Lung (tissue), 11 donors: ENCODE measurements at regions not wholly inside any gene's neighbourhood (a gene's known extent, or its start where the extent isn't known, plus 50 kb on each side); places are given as distances from the start of the nearest gene placed in this dataset.
"Not testable (repeated sequence)": the region's sequence is repeated elsewhere in the genome, so short reads cannot be mapped to it uniquely, and the experiment has no call there.

Experiments used
- ATAC-seq: fragments of 200-7000 bp; cut with Tn5 transposase; one replicate; pipeline ENCODE4 v1.9.1; 2020; ENCODE audit warnings: moderate number of reproducible peaks; ENCODE audit not compliant: insufficient read depth, low FRiP score
- DNase-seq, 3 donors: peaks; one replicate each; pipeline ENCODE4 v3.0.0-alpha.2; 2013 to 2017
- H3K27ac ChIP-seq, 2 donors: one replicate each; pipeline ENCODE4 v1.5.1; 2013; ENCODE audit warnings: mild to moderate bottlenecking in 2 of 2, moderate library complexity in 2 of 2, control low read depth in 1 of 2, inconsistent platforms in 1 of 2, low read depth in 1 of 2, low read length in 1 of 2
- H3K27me3 ChIP-seq, 3 donors: one replicate each; pipeline ENCODE4 v1.5.1; 2013; ENCODE audit warnings: low read length in 2 of 3; ENCODE audit not compliant: control insufficient read depth in 3 of 3, insufficient read depth in 3 of 3
- H3K36me3 ChIP-seq, 4 donors: one replicate each; pipeline ENCODE4 v1.5.1; 2013; ENCODE audit warnings: low read length in 4 of 4, mild to moderate bottlenecking in 1 of 4, moderate library complexity in 1 of 4; ENCODE audit not compliant: control insufficient read depth in 4 of 4, insufficient read depth in 4 of 4
- H3K4me1 ChIP-seq, 5 donors: one replicate each; pipeline ENCODE4 v1.5.1; 2013; ENCODE audit warnings: low read length in 5 of 5, mild to moderate bottlenecking in 2 of 5, moderate library complexity in 1 of 5; ENCODE audit not compliant: control insufficient read depth in 5 of 5, insufficient read depth in 5 of 5
- H3K4me3 ChIP-seq: one replicate; pipeline ENCODE4 v1.5.1; 2013; ENCODE audit warnings: mild to moderate bottlenecking, control low read depth, moderate library complexity
- H3K9ac ChIP-seq, 2 donors: one replicate each; pipeline ENCODE4 v1.5.1; 2013; ENCODE audit warnings: low read length in 2 of 2, control low read depth in 1 of 2; ENCODE audit not compliant: insufficient read depth in 1 of 2
- H3K9me3 ChIP-seq, 4 donors: one replicate each; pipeline ENCODE4 v1.5.1; 2013; ENCODE audit warnings: low read length in 3 of 4, mild to moderate bottlenecking in 1 of 4, moderate library complexity in 1 of 4; ENCODE audit not compliant: control insufficient read depth in 4 of 4, insufficient read depth in 3 of 4
- WGBS, 2 donors: extraction: QIAGEN DNeasy Blood & Tissue Kit; methylation state at CpG; one replicate each; pipeline ENCODE4 v1.1.7; 2013; 5-methylcytosine and 5-hydroxymethylcytosine counted together
- TF ChIP-seq, protein P1 (sequence below): IDR thresholded peaks from 2 replicates; pipeline ENCODE4 v1.5.1; 2012; ENCODE audit warnings: mild to moderate bottlenecking; ENCODE audit errors: control extremely low read depth, extremely low read depth
- donor health status: control.
- donor health status: control.
- donor health status: Bipolar disorder and iron deficiency.
- donor health status: healthy.
- donor health status: DM: yes; HTN: yes; CAD: no.

DNA sequence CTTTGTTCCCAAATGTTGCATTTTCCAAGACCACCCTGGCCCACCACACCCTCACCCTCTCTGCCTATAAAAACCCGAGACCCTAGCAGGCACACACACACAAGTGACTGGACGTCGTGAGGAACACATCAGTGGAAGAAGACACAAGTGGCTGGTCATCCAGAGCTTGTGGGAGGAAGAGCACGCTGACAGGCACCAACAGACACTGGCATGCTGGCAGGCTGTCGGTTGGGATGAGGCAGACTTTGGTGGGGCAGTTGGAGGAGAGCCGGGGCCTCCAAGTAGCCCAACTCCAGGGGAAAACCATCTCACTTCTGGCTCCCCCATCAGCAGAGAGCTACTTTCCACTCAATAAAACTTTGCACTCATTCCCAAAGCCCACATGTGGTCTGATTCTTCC lies 225.5 kb upstream of the ZEB2 start:
- Histone ChIP-seq H3K4me1 (peaks cover 0 to 2% (median 0%) of the 10 kb centered on the region in 5 donors), H3K36me3 (no peaks in the 10 kb centered on the region), H3K27ac (no peak overlapping the region), H3K4me3 (no peak overlapping the region), H3K9ac (no peak overlapping the region), H3K27me3 (no peaks in the 10 kb centered on the region), H3K9me3 (peaks cover 0 to 11% (median 8%) of the 10 kb centered on the region in 4 donors)
- ATAC-seq (no peak), DNase-seq (no peak)
- TF ChIP-seq, protein P1, sequence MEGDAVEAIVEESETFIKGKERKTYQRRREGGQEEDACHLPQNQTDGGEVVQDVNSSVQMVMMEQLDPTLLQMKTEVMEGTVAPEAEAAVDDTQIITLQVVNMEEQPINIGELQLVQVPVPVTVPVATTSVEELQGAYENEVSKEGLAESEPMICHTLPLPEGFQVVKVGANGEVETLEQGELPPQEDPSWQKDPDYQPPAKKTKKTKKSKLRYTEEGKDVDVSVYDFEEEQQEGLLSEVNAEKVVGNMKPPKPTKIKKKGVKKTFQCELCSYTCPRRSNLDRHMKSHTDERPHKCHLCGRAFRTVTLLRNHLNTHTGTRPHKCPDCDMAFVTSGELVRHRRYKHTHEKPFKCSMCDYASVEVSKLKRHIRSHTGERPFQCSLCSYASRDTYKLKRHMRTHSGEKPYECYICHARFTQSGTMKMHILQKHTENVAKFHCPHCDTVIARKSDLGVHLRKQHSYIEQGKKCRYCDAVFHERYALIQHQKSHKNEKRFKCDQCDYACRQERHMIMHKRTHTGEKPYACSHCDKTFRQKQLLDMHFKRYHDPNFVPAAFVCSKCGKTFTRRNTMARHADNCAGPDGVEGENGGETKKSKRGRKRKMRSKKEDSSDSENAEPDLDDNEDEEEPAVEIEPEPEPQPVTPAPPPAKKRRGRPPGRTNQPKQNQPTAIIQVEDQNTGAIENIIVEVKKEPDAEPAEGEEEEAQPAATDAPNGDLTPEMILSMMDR: no peak
- WGBS, 2 donors: 95 to 96% methylated on average over 6 of the region's 6 CpGs

DNA sequence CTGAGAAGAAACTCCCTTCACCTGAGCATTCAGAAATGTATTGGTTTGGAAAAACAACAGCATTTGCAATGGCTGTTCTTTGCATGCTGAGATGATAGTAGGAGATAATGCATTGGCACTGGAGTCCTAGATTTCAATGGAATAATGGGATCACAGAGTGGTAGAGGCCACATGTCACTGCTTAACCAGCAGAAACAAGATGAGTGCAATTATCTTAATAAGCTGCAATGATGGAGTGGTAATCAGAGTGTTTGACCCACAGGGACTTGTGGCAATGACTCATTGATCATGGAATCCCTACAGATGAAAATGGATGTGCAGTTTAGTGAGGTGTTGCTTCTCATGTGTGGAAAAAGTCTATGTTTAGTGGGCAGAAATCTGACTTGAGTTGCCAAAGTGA lies 218.8 kb upstream of the ZEB2 start:
- TF ChIP-seq, protein P1: no peak
- no peaks in the 10 kb centered on the region for H3K4me1 ChIP-seq
- DNase-seq: no peak
- no peak overlapping the region for H3K4me3 ChIP-seq
- peaks cover 0 to 3% (median 2%) of the 10 kb centered on the region in 4 donors for H3K9me3 ChIP-seq
- H3K27ac ChIP-seq: no peak overlapping the region
- no peaks in the 10 kb centered on the region for H3K36me3 ChIP-seq
- no peaks in the 10 kb centered on the region for H3K27me3 ChIP-seq
- no peak overlapping the region for H3K9ac ChIP-seq
- no peak for ATAC-seq

DNA sequence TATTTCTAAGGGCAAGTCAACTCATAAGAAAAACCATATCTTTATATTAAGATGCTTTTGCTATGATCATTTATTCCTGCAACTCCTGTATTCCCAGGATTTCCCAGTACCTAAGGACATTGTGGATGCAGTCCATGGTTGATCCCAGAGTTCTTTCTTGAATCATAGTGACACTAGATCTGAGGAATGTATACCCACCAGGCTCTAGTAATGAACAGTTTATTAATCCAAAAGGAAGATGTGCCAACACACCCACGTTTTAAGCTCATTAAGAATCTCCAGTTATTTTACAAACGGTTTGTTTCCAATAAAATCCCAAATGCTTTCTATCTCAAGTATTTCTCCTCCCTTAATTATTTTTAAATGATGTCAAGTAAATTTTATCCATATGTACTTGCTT lies 210.8 kb upstream of the ZEB2 start:
- Histone ChIP-seq H3K4me1 (peaks cover 0 to 6% (median 0%) of the 10 kb centered on the region in 5 donors), H3K9me3 (peaks cover 0 to 3% (median 2%) of the 10 kb centered on the region in 4 donors), H3K9ac (no peak overlapping the region), H3K4me3 (no peak overlapping the region), H3K27me3 (no peaks in the 10 kb centered on the region), H3K27ac (no peak overlapping the region), H3K36me3 (no peaks in the 10 kb centered on the region)
- TF ChIP-seq, protein P1: no peak
- DNase-seq (peak in 2 of 3 donors; percentile 10 to 25), ATAC-seq (no peak)
- 69 to 78% methylated on average over 2 of the region's 2 CpGs for WGBS, 2 donors

DNA sequence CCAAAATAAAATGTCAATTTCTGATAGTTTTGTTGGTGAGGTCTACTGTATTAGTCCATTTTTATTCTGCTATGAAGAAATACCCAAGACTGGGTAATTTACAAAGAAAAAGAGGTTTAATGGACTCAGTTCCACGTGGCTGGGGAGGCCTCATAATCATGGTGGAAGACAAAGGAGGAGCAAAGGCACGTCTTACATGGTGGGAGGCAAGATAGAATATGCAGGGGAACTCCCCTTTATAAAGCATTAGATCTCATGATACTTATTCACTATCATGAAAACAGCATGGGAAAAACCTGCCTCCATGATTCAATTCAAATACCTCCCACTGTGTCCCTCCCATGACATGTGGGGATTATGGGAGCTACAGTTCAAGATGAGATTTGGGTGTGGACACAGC lies 204.5 kb upstream of the ZEB2 start:
- H3K36me3 ChIP-seq, H3K27me3 ChIP-seq, H3K9ac ChIP-seq, H3K4me1 ChIP-seq, H3K27ac ChIP-seq, H3K9me3 ChIP-seq, H3K4me3 ChIP-seq, DNase-seq, ATAC-seq: not testable (repeated sequence)
- 88 to 89% methylated on average over 2 of the region's 2 CpGs for WGBS, 2 donors
